ENCODE measurements at regions not wholly inside any gene's neighbourhood (a gene's known extent, or its start where the extent isn't known, plus 50 kb on each side); places are given as distances from the start of the nearest gene placed in this dataset.
"Not testable (repeated sequence)": the region's sequence is repeated elsewhere in the genome, so short reads cannot be mapped to it uniquely, and the experiment has no call there.

- no peak for DNase-seq (ENCODE audit: low spot score)
These were observed 213.9 kb upstream of the UBASH3B start for GRCh38 chr11:122441666-122442035.

- no peak for DNase-seq (ENCODE audit: low spot score)
These were observed 214.5 kb upstream of the UBASH3B start for GRCh38 chr11:122440811-122441665.

- DNase-seq (ENCODE audit: low spot score), result no peak
These were observed 215.4 kb upstream of the UBASH3B start for GRCh38 chr11:122439866-122440810.

- DNase-seq (ENCODE audit: low spot score), result no peak
These were observed 219.3 kb upstream of the UBASH3B start for GRCh38 chr11:122436188-122436555.

- no peak for DNase-seq (ENCODE audit: low spot score)
These were observed 219.9 kb upstream of the UBASH3B start for GRCh38 chr11:122435540-122436187.

GRCh38 chr11:122434786-122435185 lies 220.7 kb upstream of the UBASH3B start:
- DNase-seq (ENCODE audit: low spot score), result no peak

- DNase-seq (ENCODE audit: low spot score), result no peak
These were observed 225.0 kb upstream of the UBASH3B start for GRCh38 chr11:122430490-122430889.

- DNase-seq (ENCODE audit: low spot score), result no peak
These were observed 229.4 kb upstream of the UBASH3B start for GRCh38 chr11:122426073-122426472.

- no peak for DNase-seq (ENCODE audit: low spot score)
These were observed 230.9 kb upstream of the UBASH3B start for GRCh38 chr11:122424636-122425035.

- DNase-seq (ENCODE audit: low spot score), result no peak
These were observed 231.6 kb upstream of the UBASH3B start for GRCh38 chr11:122423886-122424285.

- no peak for DNase-seq (ENCODE audit: low spot score)
These were observed 232.2 kb upstream of the UBASH3B start for GRCh38 chr11:122423273-122423672.

- DNase-seq (ENCODE audit: low spot score), result no peak
These were observed 232.8 kb upstream of the UBASH3B start for GRCh38 chr11:122422682-122423081.

- DNase-seq (ENCODE audit: low spot score), result no peak
These were observed 233.8 kb upstream of the UBASH3B start for GRCh38 chr11:122421702-122422101.

GRCh38 chr11:122418032-122418431 lies 237.5 kb upstream of the UBASH3B start:
- DNase-seq (ENCODE audit: low spot score), result no peak

GRCh38 chr11:122414406-122415018 lies 241.0 kb upstream of the UBASH3B start:
- DNase-seq (ENCODE audit: low spot score), result no peak

GRCh38 chr11:122413677-122414076 lies 241.8 kb upstream of the UBASH3B start:
- no peak for DNase-seq (ENCODE audit: low spot score)

- no peak for DNase-seq (ENCODE audit: low spot score)
These were observed 242.9 kb upstream of the UBASH3B start for GRCh38 chr11:122412581-122412980.

GRCh38 chr11:122406466-122406865 lies 249.1 kb upstream of the UBASH3B start:
- no peak for DNase-seq (ENCODE audit: low spot score)

- no peak for DNase-seq (ENCODE audit: low spot score)
These were observed 249.8 kb upstream of the UBASH3B start for GRCh38 chr11:122405547-122406341.

- no peak for DNase-seq (ENCODE audit: low spot score)
These were observed 251.0 kb upstream of the UBASH3B start for GRCh38 chr11:122404571-122404970.

GRCh38 chr11:122401581-122401980 lies 253.9 kb upstream of the UBASH3B start:
- DNase-seq (ENCODE audit: low spot score), result not testable (repeated sequence)

All from CD4-positive, alpha-beta T cell treated with Interleukin-2 at 100 ng/mL for 4 hours (primary cell).